Rectal smooth muscle tissue (tissue), 1 donor: ENCODE measurements at regions not wholly inside any gene's neighbourhood (a gene's known extent, or its start where the extent isn't known, plus 50 kb on each side); places are given as distances from the start of the nearest gene placed in this dataset.

ENCODE experiments used
- H3K27ac ChIP-seq: one replicate; pipeline ENCODE4 v1.7.0; 2013; ENCODE audit warnings: low read depth, low read length, inconsistent platforms
- H3K27me3 ChIP-seq: one replicate; pipeline ENCODE4 v1.7.0; 2013; ENCODE audit warnings: low read length; ENCODE audit not compliant: control insufficient read depth, insufficient read depth
- H3K36me3 ChIP-seq: one replicate; pipeline ENCODE4 v1.7.0; 2013; ENCODE audit warnings: low read length; ENCODE audit not compliant: control insufficient read depth, insufficient read depth
- H3K4me1 ChIP-seq: one replicate; pipeline ENCODE4 v1.7.0; 2013; ENCODE audit warnings: low read length; ENCODE audit not compliant: control insufficient read depth, insufficient read depth
- H3K4me3 ChIP-seq: one replicate; pipeline ENCODE4 v1.7.0; 2013; ENCODE audit warnings: low read length
- H3K9ac ChIP-seq: one replicate; pipeline ENCODE4 v1.7.0; 2013; ENCODE audit warnings: low read length

DNA sequence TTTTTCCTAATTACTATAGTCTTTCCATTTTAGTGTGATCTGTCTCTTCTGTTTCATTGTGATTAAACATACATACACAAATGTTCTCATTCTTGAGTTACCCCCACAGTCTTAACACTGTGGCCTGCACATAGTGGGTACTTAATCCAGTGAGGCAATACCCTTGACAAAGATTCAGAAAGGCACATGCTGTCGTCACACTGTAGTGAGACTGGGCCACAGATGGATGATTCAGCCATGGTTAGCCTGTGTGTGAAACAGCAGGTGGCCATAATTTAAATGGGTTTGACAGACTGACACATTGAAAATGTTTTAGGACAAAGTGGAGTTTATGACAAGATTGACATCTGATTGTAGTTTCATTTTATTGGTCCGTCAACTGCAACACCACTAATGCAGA lies 313.1 kb downstream of the C11orf87 start:
- H3K36me3 ChIP-seq, result no peaks in the 10 kb centered on the region
- no peak overlapping the region for H3K9ac ChIP-seq
- H3K27ac ChIP-seq, result no peak overlapping the region
- H3K4me3 ChIP-seq, result no peak overlapping the region
- no peaks in the 10 kb centered on the region for H3K27me3 ChIP-seq
- peaks cover 12% of the 10 kb centered on the region for H3K4me1 ChIP-seq

GRCh38 chr11:109739379-109739778 lies 317.4 kb downstream of the C11orf87 start:
- H3K4me1 ChIP-seq, result peaks cover 2% of the 10 kb centered on the region
- no peaks in the 10 kb centered on the region for H3K27me3 ChIP-seq

GRCh38 chr11:109745996-109746625 lies 324.1 kb downstream of the C11orf87 start:
- Histone ChIP-seq H3K4me3 (no peak overlapping the region), H3K4me1 (no peaks in the 10 kb centered on the region), H3K27me3 (no peaks in the 10 kb centered on the region), H3K27ac (no peak overlapping the region), H3K9ac (no peak overlapping the region), H3K36me3 (no peaks in the 10 kb centered on the region)

More at GRCh38 chr11:109739379-109739778, 317.4 kb downstream of the C11orf87 start:
- Histone ChIP-seq H3K9ac (no peak overlapping the region), H3K27ac (no peak overlapping the region), H3K36me3 (no peaks in the 10 kb centered on the region), H3K4me3 (no peak overlapping the region)

- no peaks in the 10 kb centered on the region for H3K27me3 ChIP-seq
- H3K4me1 ChIP-seq, result no peaks in the 10 kb centered on the region
- no peak overlapping the region for H3K27ac ChIP-seq
- no peak overlapping the region for H3K4me3 ChIP-seq
- no peaks in the 10 kb centered on the region for H3K36me3 ChIP-seq
- H3K9ac ChIP-seq, result no peak overlapping the region
Observed at GRCh38 chr11:109747839-109748238, 325.8 kb downstream of the C11orf87 start.

DNA sequence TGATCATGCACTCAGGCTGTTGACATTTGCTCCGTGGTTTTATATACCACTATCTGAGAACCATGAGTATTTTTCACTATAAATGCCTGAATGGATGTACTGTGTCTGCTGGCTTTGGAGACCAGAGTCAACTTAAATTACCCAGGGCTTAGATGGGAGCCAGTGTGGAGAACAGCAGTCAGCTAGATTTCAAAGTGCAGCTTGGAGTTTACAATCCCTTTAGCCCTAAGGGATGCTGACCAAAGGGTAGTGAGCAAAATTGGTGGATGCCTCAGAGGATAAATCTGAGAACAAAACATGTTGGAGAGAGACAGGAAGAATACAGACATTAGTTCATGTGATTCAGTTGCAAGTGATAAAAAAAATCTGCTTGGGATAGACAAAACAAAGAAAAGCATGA lies 327.5 kb downstream of the C11orf87 start:
- H3K4me3 ChIP-seq, result no peak overlapping the region

DNA sequence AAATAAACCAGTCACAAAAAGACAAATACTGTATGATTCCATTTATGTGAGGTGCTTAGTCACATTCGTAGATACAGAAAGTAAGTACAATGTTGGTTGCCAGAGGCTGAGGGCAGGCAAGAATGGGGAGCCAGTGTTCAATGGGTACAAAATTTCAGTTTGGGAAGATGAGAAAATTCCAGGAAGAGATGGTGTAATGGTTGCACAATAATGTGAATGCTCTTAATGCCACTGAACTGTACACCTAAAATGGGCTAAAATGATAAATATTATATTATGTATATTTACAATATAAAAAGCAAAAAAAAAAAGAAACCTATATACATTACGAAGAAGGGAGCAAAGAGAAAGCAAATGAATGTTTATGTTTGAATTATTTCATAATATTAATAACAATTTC lies 329.0 kb downstream of the C11orf87 start:
- H3K36me3 ChIP-seq, result no peaks in the 10 kb centered on the region
- H3K27me3 ChIP-seq, result no peaks in the 10 kb centered on the region
- no peak overlapping the region for H3K4me3 ChIP-seq
- no peak overlapping the region for H3K27ac ChIP-seq
- no peaks in the 10 kb centered on the region for H3K4me1 ChIP-seq
- H3K9ac ChIP-seq, result no peak overlapping the region

More for the DNA sequence above, 327.5 kb downstream of the C11orf87 start:
- no peaks in the 10 kb centered on the region for H3K36me3 ChIP-seq
- H3K27ac ChIP-seq, result no peak overlapping the region
- no peak overlapping the region for H3K9ac ChIP-seq
- no peaks in the 10 kb centered on the region for H3K4me1 ChIP-seq
- no peaks in the 10 kb centered on the region for H3K27me3 ChIP-seq

- Histone ChIP-seq H3K4me3 (no peak overlapping the region), H3K9ac (no peak overlapping the region), H3K27me3 (no peaks in the 10 kb centered on the region), H3K36me3 (no peaks in the 10 kb centered on the region), H3K4me1 (no peaks in the 10 kb centered on the region), H3K27ac (no peak overlapping the region)
Observed at GRCh38 chr11:109752212-109752825, 330.3 kb downstream of the C11orf87 start.

- no peaks in the 10 kb centered on the region for H3K27me3 ChIP-seq
- H3K27ac ChIP-seq, result no peak overlapping the region
- H3K9ac ChIP-seq, result no peak overlapping the region
- H3K4me3 ChIP-seq, result no peak overlapping the region
- H3K36me3 ChIP-seq, result no peaks in the 10 kb centered on the region
- H3K4me1 ChIP-seq, result no peaks in the 10 kb centered on the region
Observed at GRCh38 chr11:109756521-109756920, 334.5 kb downstream of the C11orf87 start.

DNA sequence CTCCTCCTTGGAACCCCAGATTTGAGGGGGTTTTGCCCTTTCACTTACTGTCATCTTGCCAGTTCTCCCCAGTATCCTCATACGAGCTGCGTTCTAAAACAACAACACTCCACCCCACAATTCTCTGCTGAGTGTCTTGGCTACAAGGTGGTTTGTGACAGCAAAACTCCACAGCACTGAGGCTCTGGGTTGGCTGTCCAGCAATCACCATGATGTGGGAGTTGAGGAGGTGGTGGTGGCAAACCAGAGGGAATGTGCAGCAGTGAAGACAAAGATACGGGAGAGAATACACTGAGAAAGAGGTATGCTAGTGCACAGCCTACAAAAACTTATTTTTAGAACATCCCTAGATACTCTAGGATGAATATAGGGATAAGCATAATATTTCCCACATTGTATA lies 335.0 kb downstream of the C11orf87 start:
- Histone ChIP-seq H3K4me3 (no peak overlapping the region), H3K36me3 (no peaks in the 10 kb centered on the region), H3K27ac (no peak overlapping the region), H3K4me1 (no peaks in the 10 kb centered on the region), H3K27me3 (no peaks in the 10 kb centered on the region), H3K9ac (no peak overlapping the region)

DNA sequence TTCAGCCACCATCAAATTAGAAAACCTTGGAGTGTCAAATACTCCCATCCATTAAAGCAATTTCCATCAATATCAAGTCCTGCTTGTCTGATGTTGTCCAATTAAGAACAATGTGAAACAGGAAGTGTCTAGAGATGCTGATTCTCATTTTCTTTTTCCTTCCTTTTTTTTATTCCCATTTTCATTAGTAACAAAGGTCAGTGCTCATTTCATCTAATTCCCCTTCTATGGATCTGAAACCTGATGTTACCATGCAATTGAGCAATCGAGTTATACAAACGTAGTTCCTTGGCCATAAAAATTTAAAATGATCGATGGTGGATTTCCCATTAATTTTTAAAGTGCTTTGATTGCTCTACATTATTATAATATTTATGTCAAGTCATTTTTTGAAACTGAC lies 330.6 kb upstream of the ZC3H12C start:
- Histone ChIP-seq H3K4me3 (no peak overlapping the region), H3K36me3 (no peaks in the 10 kb centered on the region), H3K4me1 (no peaks in the 10 kb centered on the region), H3K27ac (no peak overlapping the region), H3K27me3 (no peaks in the 10 kb centered on the region), H3K9ac (no peak overlapping the region)

GRCh38 chr11:109765709-109766311 lies 327.4 kb upstream of the ZC3H12C start:
- no peak overlapping the region for H3K9ac ChIP-seq
- no peaks in the 10 kb centered on the region for H3K4me1 ChIP-seq
- no peak overlapping the region for H3K27ac ChIP-seq
- no peaks in the 10 kb centered on the region for H3K27me3 ChIP-seq
- no peaks in the 10 kb centered on the region for H3K36me3 ChIP-seq
- H3K4me3 ChIP-seq, result no peak overlapping the region

- H3K27ac ChIP-seq, result no peak overlapping the region
- H3K27me3 ChIP-seq, result no peaks in the 10 kb centered on the region
- H3K4me3 ChIP-seq, result no peak overlapping the region
- H3K9ac ChIP-seq, result no peak overlapping the region
- no peaks in the 10 kb centered on the region for H3K4me1 ChIP-seq
- no peaks in the 10 kb centered on the region for H3K36me3 ChIP-seq
Observed at GRCh38 chr11:109769858-109770257, 323.3 kb upstream of the ZC3H12C start.

DNA sequence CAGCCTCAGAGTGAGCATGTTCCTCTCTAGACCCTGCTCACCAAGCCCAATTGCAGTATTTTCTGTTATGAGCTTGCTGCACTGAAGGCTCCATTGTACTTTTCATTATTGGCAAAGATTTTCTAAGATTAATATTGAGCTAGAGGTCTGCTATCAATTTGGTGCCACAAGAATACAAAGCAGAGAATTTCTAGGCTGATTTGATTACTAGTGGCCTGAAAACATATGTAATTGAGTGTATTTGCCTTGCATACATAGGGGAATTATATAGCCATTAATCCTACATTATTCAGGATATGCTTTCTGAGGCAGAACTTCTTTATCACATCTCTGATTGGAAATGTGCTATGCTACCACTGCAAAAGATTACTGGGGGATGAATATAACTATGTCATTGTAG lies 322.9 kb upstream of the ZC3H12C start:
- Histone ChIP-seq H3K9ac (no peak overlapping the region), H3K27ac (no peak overlapping the region), H3K27me3 (no peaks in the 10 kb centered on the region), H3K4me1 (no peaks in the 10 kb centered on the region), H3K36me3 (no peaks in the 10 kb centered on the region), H3K4me3 (no peak overlapping the region)
